Neural progenitor cell (in vitro differentiated cells): ENCODE measurements at regions not wholly inside any gene's neighbourhood (a gene's known extent, or its start where the extent isn't known, plus 50 kb on each side); places are given as distances from the start of the nearest gene placed in this dataset.

ENCODE experiments used
- EZH2 ChIP-seq: fragments of 200-600 bp; sonication (generic); IDR thresholded peaks from 2 replicates; pipeline ENCODE4 v1.6.1; 2017; ENCODE audit warnings: antibody characterized with exemption, mild to moderate bottlenecking, moderate library complexity
- TF ChIP-seq, protein P1 (sequence below): fragments of 200-600 bp; sonication (generic); IDR thresholded peaks from 2 replicates; pipeline ENCODE4 v1.5.1; 2017; ENCODE audit warnings: antibody characterized with exemption, mild to moderate bottlenecking

DNA sequence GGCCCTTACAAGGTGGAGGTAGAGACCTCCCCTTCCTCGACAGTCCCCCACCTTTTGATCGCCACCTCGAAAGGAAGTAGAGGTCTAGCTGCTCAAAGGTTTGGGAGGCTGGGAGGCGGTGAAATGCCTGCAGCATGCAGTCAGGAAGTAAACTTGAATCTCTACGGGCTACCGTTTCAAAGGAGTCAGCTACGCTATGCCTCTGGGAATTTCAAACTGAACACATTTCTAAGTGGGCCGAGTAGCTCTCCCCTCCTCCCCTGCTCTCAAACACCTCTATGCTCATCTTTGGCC, 68.0 kb downstream of the CXCL12 start:
- TF ChIP-seq, protein P1, sequence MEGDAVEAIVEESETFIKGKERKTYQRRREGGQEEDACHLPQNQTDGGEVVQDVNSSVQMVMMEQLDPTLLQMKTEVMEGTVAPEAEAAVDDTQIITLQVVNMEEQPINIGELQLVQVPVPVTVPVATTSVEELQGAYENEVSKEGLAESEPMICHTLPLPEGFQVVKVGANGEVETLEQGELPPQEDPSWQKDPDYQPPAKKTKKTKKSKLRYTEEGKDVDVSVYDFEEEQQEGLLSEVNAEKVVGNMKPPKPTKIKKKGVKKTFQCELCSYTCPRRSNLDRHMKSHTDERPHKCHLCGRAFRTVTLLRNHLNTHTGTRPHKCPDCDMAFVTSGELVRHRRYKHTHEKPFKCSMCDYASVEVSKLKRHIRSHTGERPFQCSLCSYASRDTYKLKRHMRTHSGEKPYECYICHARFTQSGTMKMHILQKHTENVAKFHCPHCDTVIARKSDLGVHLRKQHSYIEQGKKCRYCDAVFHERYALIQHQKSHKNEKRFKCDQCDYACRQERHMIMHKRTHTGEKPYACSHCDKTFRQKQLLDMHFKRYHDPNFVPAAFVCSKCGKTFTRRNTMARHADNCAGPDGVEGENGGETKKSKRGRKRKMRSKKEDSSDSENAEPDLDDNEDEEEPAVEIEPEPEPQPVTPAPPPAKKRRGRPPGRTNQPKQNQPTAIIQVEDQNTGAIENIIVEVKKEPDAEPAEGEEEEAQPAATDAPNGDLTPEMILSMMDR: no peak
- TF ChIP-seq EZH2: no peak
